ENCODE measurements at regions not wholly inside any gene's neighbourhood (a gene's known extent, or its start where the extent isn't known, plus 50 kb on each side); places are given as distances from the start of the nearest gene placed in this dataset.

DNA sequence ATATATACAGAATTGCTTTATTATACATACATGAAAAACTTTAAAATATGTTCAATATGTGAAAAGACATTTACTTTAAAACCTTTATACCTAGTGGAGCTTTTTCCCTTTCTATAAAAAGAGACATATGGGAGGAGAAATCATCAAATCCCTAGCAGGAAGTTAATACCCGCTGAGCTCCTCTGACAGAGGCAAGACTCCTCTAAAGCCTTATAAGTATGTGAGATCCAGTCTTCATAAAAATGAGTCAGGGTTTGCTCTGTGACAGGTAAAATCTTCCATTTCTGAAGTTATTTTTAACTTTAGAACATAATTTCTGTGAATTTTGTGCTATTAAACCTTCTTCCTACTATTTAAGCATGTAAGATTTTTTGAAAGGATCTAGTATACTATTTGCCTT, 634.4 kb upstream of the AADAT start:
- intact Hi-C loops (cut with micrococcal nuclease), result no loop called here
- FAIRE-seq (no peak), ATAC-seq (no peak)

More for the DNA sequence above, 634.4 kb upstream of the AADAT start:
- H3K9ac ChIP-seq (ENCODE audit: insufficient read depth in 1 of 2, low read depth in 2 of 2, low read length in 2 of 2), result no peak overlapping the region
- no peaks in the 10 kb centered on the region for H3K27me3 ChIP-seq (ENCODE audit: control insufficient read depth in 2 of 2, insufficient read depth in 2 of 2, low read length in 2 of 2)
- H3K4me1 ChIP-seq (replicated peaks in 1 of 2; ENCODE audit: control insufficient read depth in 2 of 2, insufficient read depth in 2 of 2, low read length in 2 of 2), result no peaks in the 10 kb centered on the region
- no peaks in the 10 kb centered on the region for H3K36me3 ChIP-seq (ENCODE audit: control insufficient read depth, insufficient read depth, low read length)
- H2AFZ ChIP-seq (ENCODE audit: low read depth, low read length), result no peak overlapping the region
- H3K27ac ChIP-seq (ENCODE audit: extremely low read depth, low read depth, low read length), result no peak overlapping the region
- H4K20me1 ChIP-seq (replicated peaks; ENCODE audit: control insufficient read depth, insufficient read depth, low read length), result no peaks in the 10 kb centered on the region
- no TSS peak for BruUV-seq (replicated peaks)
- no peak for DNase-seq (ENCODE audit: extremely low read depth in 1 of 4, low spot score in 3 of 4)
- in situ Hi-C loops (cut with MboI), result no loop called here
- POLR2A ChIA-PET, result no interaction called here
- no peaks in the 10 kb centered on the region for H3K9me1 ChIP-seq (ENCODE audit: control insufficient read depth, insufficient read depth, low read length)
- CTCF ChIA-PET (ENCODE audit: low intra/inter-chr PET ratio), result no interaction called here
- H3K4me3 ChIP-seq, result no peak overlapping the region
- no peak for TF ChIP-seq HDAC8 (tag; IDR thresholded peaks at IDR 0.05)
- TF ChIP-seq ZNF280B (CRISPR knock-in tag; IDR thresholded peaks at IDR 0.05), result no peak
- no peak for TF ChIP-seq HINFP (tag; conservative IDR thresholded peaks at IDR 0.05; ENCODE audit: low read depth)
- TF ChIP-seq, protein P1, sequence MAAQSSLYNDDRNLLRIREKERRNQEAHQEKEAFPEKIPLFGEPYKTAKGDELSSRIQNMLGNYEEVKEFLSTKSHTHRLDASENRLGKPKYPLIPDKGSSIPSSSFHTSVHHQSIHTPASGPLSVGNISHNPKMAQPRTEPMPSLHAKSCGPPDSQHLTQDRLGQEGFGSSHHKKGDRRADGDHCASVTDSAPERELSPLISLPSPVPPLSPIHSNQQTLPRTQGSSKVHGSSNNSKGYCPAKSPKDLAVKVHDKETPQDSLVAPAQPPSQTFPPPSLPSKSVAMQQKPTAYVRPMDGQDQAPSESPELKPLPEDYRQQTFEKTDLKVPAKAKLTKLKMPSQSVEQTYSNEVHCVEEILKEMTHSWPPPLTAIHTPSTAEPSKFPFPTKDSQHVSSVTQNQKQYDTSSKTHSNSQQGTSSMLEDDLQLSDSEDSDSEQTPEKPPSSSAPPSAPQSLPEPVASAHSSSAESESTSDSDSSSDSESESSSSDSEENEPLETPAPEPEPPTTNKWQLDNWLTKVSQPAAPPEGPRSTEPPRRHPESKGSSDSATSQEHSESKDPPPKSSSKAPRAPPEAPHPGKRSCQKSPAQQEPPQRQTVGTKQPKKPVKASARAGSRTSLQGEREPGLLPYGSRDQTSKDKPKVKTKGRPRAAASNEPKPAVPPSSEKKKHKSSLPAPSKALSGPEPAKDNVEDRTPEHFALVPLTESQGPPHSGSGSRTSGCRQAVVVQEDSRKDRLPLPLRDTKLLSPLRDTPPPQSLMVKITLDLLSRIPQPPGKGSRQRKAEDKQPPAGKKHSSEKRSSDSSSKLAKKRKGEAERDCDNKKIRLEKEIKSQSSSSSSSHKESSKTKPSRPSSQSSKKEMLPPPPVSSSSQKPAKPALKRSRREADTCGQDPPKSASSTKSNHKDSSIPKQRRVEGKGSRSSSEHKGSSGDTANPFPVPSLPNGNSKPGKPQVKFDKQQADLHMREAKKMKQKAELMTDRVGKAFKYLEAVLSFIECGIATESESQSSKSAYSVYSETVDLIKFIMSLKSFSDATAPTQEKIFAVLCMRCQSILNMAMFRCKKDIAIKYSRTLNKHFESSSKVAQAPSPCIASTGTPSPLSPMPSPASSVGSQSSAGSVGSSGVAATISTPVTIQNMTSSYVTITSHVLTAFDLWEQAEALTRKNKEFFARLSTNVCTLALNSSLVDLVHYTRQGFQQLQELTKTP (IDR thresholded peaks at IDR 0.05; ENCODE audit: low read depth in 1 of 2, partially characterized antibody in 2 of 2), result no peak
- no peak for TF ChIP-seq ZNF584 (CRISPR knock-in tag; IDR thresholded peaks at IDR 0.05; ENCODE audit: low read depth)
- no peak overlapping the region for H3K4me2 ChIP-seq (ENCODE audit: insufficient read depth, low read length)
- H3K79me2 ChIP-seq (ENCODE audit: control insufficient read depth, insufficient read depth, low read length), result no peaks in the 10 kb centered on the region
- H3K9me3 ChIP-seq (replicated peaks; ENCODE audit: control insufficient read depth, insufficient read depth, low read depth, low read length), result no peaks in the 10 kb centered on the region
- WGBS (ENCODE audit: insufficient coverage, low coverage, missing lambda C conversion rate), result 0% methylated on average over 1 of the region's 1 CpG

All from K562 (cell line).